Liver (tissue), 3 donors: ENCODE measurements at regions not wholly inside any gene's neighbourhood (a gene's known extent, or its start where the extent isn't known, plus 50 kb on each side); places are given as distances from the start of the nearest gene placed in this dataset.

Experiments
- CTCF ChIP-seq: fragments of 150-350 bp; IDR thresholded peaks from 2 replicates; pipeline ENCODE4 v1.5.1; 2017; ENCODE audit warnings: improper control_type of control experiment, low read depth, low read length; ENCODE audit not compliant: missing input control
- RXRA ChIP-seq, 2 donors: IDR thresholded peaks; 2 replicates each; pipeline ENCODE4 v1.6.1; 2017 to 2018; ENCODE audit warnings: antibody characterized with exemption in 2 of 2, mild to moderate bottlenecking in 1 of 2
- donor health status: healthy.
- donor health status: healthy.

GRCh38 chr12:30874455-30875321 is 51.9 kb upstream of the TSPAN11 start:
- TF ChIP-seq CTCF, result no peak
- TF ChIP-seq RXRA (IDR thresholded peaks at IDR 0.05), result no peak
